Coronary artery (tissue), 2 donors: ENCODE measurements at regions not wholly inside any gene's neighbourhood (a gene's known extent, or its start where the extent isn't known, plus 50 kb on each side); places are given as distances from the start of the nearest gene placed in this dataset.

Experiments used
- DNase-seq: peaks from one replicate; pipeline ENCODE4 v3.0.0-alpha.2; 2017; ENCODE audit warnings: low spot score
- H3K27ac ChIP-seq, 2 donors: fragments of 200-600 bp; sonication (generic); one replicate each; pipeline ENCODE4 v1.5.1; 2016 to 2019
- H3K4me3 ChIP-seq: fragments of 200-600 bp; sonication (generic); 2 replicates; pipeline ENCODE4 v1.5.1; 2016; ENCODE audit warnings: mild to moderate bottlenecking, moderate library complexity
- CTCF ChIP-seq: fragments of 200-600 bp; sonication (generic); IDR thresholded peaks from one replicate; pipeline ENCODE4 v1.5.1; 2019; ENCODE audit warnings: antibody characterized with exemption

GRCh38 chr5:3201121-3201520 lies 394.5 kb upstream of the IRX1 start:
- TF ChIP-seq CTCF, result no peak
- H3K27ac ChIP-seq, result no peak overlapping the region
- DNase-seq, result no peak
- no peak overlapping the region for H3K4me3 ChIP-seq

GRCh38 chr5:3199962-3200755 lies 395.5 kb upstream of the IRX1 start:
- no peak for TF ChIP-seq CTCF
- peak; percentile 52 for DNase-seq
- Histone ChIP-seq H3K27ac (no peak overlapping the region), H3K4me3 (no peak overlapping the region)

GRCh38 chr5:3198074-3198449 lies 397.6 kb upstream of the IRX1 start:
- H3K4me3 ChIP-seq, result no peak overlapping the region
- no peak for DNase-seq
- TF ChIP-seq CTCF, result no peak
- no peak overlapping the region for H3K27ac ChIP-seq

- peak; percentile 46 for DNase-seq
- TF ChIP-seq CTCF, result no peak
- Histone ChIP-seq H3K4me3 (no peak overlapping the region), H3K27ac (no peak overlapping the region)
Measured at GRCh38 chr5:3197304-3198073, 398.1 kb upstream of the IRX1 start.

GRCh38 chr5:3195994-3196393 lies 399.6 kb upstream of the IRX1 start:
- Histone ChIP-seq H3K27ac (no peak overlapping the region), H3K4me3 (no peak overlapping the region)
- DNase-seq, result no peak
- TF ChIP-seq CTCF, result no peak

- TF ChIP-seq CTCF, result no peak
- DNase-seq, result peak; percentile 52
- no peak overlapping the region for H3K27ac ChIP-seq
- no peak overlapping the region for H3K4me3 ChIP-seq
Measured at GRCh38 chr5:3194684-3195083, 400.9 kb upstream of the IRX1 start.

GRCh38 chr5:3194271-3194670 lies 401.4 kb upstream of the IRX1 start:
- TF ChIP-seq CTCF, result no peak
- DNase-seq, result no peak
- Histone ChIP-seq H3K27ac (no peak overlapping the region), H3K4me3 (no peak overlapping the region)
